Astrocyte (in vitro differentiated cells and primary cell): ENCODE measurements at regions not wholly inside any gene's neighbourhood (a gene's known extent, or its start where the extent isn't known, plus 50 kb on each side); places are given as distances from the start of the nearest gene placed in this dataset.

Source experiments
- DNase-seq: peaks from one replicate; pipeline ENCODE4 v3.0.0-alpha.2; 2010; ENCODE audit warnings: low read depth
- FAIRE-seq: peaks from 2 replicates; lab custom pipeline; 2011; peaks lifted over from hg19 to GRCh38; lab: Jason Lieb, UNC
- H2AFZ ChIP-seq: 2 replicates; pipeline ENCODE4 v1.6.0; 2012; ENCODE audit warnings: low read depth, low read length, inconsistent platforms
- H3K27ac ChIP-seq: 2 replicates; pipeline ENCODE4 v1.5.1; 2011; ENCODE audit warnings: low read depth, low read length, inconsistent platforms
- H3K27me3 ChIP-seq: 2 replicates; pipeline ENCODE4 v1.6.0; 2011; ENCODE audit warnings: low read length, inconsistent platforms; ENCODE audit not compliant: insufficient read depth
- H3K36me3 ChIP-seq: 2 replicates; pipeline ENCODE4 v1.5.1; 2011; ENCODE audit warnings: low read length, inconsistent platforms; ENCODE audit not compliant: insufficient read depth
- H3K4me1 ChIP-seq: 2 replicates; pipeline ENCODE4 v1.5.1; 2011; ENCODE audit warnings: low read length, inconsistent platforms; ENCODE audit not compliant: insufficient read depth
- H3K4me2 ChIP-seq: 2 replicates; pipeline ENCODE4 v1.6.0; 2012; ENCODE audit warnings: low read length, inconsistent platforms
- H3K4me3 ChIP-seq: 2 replicates; pipeline ENCODE4 v1.5.1; 2011; ENCODE audit warnings: low read depth, mild to moderate bottlenecking, low read length, inconsistent platforms; ENCODE audit not compliant: insufficient read depth
- H3K79me2 ChIP-seq: 2 replicates; pipeline ENCODE4 v1.6.0; 2012; ENCODE audit warnings: mild to moderate bottlenecking, low read length, inconsistent platforms; ENCODE audit not compliant: insufficient read depth
- H3K9ac ChIP-seq: 2 replicates; pipeline ENCODE4 v1.6.0; 2012; ENCODE audit warnings: mild to moderate bottlenecking, low read length, inconsistent platforms
- H3K9me3 ChIP-seq: 2 replicates; pipeline ENCODE4 v1.5.1; 2012; ENCODE audit warnings: low read depth, mild to moderate bottlenecking, low read length, inconsistent platforms; ENCODE audit not compliant: insufficient read depth
- H4K20me1 ChIP-seq: 2 replicates; pipeline ENCODE4 v1.6.0; 2012; ENCODE audit warnings: low read length, inconsistent platforms; ENCODE audit not compliant: insufficient read depth
- H3K27ac Mint-ChIP-seq: one replicate; pipeline ENCODE4 v1.8.0; 2021; ENCODE audit warnings: mild to moderate bottlenecking, mixed read lengths; ENCODE audit not compliant: unreplicated experiment
- H3K27me3 Mint-ChIP-seq: one replicate; pipeline ENCODE4 v1.8.0; 2021; ENCODE audit warnings: low read depth, mixed read lengths; ENCODE audit not compliant: unreplicated experiment
- H3K36me3 Mint-ChIP-seq: one replicate; pipeline ENCODE4 v1.8.0; 2021; ENCODE audit warnings: low read depth, mixed read lengths; ENCODE audit not compliant: unreplicated experiment
- H3K4me1 Mint-ChIP-seq: one replicate; pipeline ENCODE4 v1.8.0; 2021; ENCODE audit warnings: low read depth, mixed read lengths; ENCODE audit not compliant: unreplicated experiment
- H3K4me3 Mint-ChIP-seq: one replicate; pipeline ENCODE4 v1.8.0; 2021; ENCODE audit warnings: mild to moderate bottlenecking, moderate library complexity, mixed read lengths; ENCODE audit not compliant: unreplicated experiment
- H3K9me3 Mint-ChIP-seq: one replicate; pipeline ENCODE4 v1.8.0; 2021; ENCODE audit warnings: mild to moderate bottlenecking, mixed read lengths; ENCODE audit not compliant: unreplicated experiment
- CTCF ChIP-seq: IDR thresholded peaks from 2 replicates; pipeline ENCODE4 v1.5.1; 2011; ENCODE audit warnings: low read depth, mild to moderate bottlenecking, inconsistent platforms, low read length, moderate library complexity; ENCODE audit not compliant: insufficient read depth
- EZH2 ChIP-seq: IDR thresholded peaks from 2 replicates; pipeline ENCODE4 v1.6.1; 2012; ENCODE audit warnings: mild to moderate bottlenecking, low read length, inconsistent platforms; ENCODE audit not compliant: insufficient read depth

DNA sequence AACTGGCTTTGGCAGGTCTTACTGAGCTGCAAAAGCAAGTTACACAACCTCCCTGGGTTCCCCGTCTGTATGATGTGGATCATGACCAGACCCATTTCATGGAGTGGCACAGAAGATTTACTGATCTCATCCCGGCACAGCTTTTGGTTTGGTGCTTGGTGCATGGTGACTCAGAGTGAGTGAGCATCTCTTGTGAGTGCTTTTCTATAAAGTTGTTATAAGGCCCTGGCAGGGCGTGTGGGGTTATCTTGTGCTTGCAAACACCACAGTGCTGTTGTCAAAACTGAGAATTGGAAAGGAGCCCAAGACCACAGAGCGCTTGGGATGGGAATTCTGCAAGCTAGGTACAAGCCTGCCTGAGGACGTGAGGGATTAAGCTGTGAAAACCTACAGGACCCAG lies 425.2 kb downstream of the GADD45G start:
- DNase-seq (peak; percentile 4), FAIRE-seq (no peak)
- Histone ChIP-seq H3K4me2 (no peak overlapping the region), H2AFZ (no peak overlapping the region), H3K27me3 (peaks cover 14% of the 10 kb centered on the region), H4K20me1 (no peaks in the 10 kb centered on the region), H3K9ac (no peak overlapping the region), H3K27ac (no peak overlapping the region), H3K9me3 (no peaks in the 10 kb centered on the region), H3K4me3 (no peak overlapping the region), H3K4me1 (no peaks in the 10 kb centered on the region), H3K36me3 (no peaks in the 10 kb centered on the region), H3K79me2 (no peaks in the 10 kb centered on the region)
- Mint-ChIP-seq H3K4me1 (peaks cover 7% of the 10 kb centered on the region), H3K27ac (no peak overlapping the region), H3K36me3 (no peaks in the 10 kb centered on the region), H3K4me3 (no peak overlapping the region), H3K9me3 (no peaks in the 10 kb centered on the region), H3K27me3 (peaks cover 2% of the 10 kb centered on the region)
- no peak for TF ChIP-seq CTCF
- TF ChIP-seq EZH2: no peak

- Mint-ChIP-seq H3K9me3 (no peaks in the 10 kb centered on the region), H3K27me3 (peaks cover 11% of the 10 kb centered on the region), H3K27ac (no peak overlapping the region), H3K4me3 (no peak overlapping the region), H3K36me3 (no peaks in the 10 kb centered on the region), H3K4me1 (no peaks in the 10 kb centered on the region)
- Histone ChIP-seq H3K4me1 (no peaks in the 10 kb centered on the region), H3K79me2 (no peaks in the 10 kb centered on the region), H2AFZ (no peak overlapping the region), H3K4me2 (no peak overlapping the region), H3K9me3 (no peaks in the 10 kb centered on the region), H3K27me3 (peaks cover 18% of the 10 kb centered on the region), H4K20me1 (no peaks in the 10 kb centered on the region), H3K36me3 (no peaks in the 10 kb centered on the region), H3K4me3 (no peak overlapping the region), H3K27ac (no peak overlapping the region), H3K9ac (no peak overlapping the region)
- FAIRE-seq (no peak), DNase-seq (no peak)
- TF ChIP-seq EZH2 (no peak), CTCF (no peak)
Measured at GRCh38 chr9:90032296-90033027, 427.6 kb downstream of the GADD45G start.

DNA sequence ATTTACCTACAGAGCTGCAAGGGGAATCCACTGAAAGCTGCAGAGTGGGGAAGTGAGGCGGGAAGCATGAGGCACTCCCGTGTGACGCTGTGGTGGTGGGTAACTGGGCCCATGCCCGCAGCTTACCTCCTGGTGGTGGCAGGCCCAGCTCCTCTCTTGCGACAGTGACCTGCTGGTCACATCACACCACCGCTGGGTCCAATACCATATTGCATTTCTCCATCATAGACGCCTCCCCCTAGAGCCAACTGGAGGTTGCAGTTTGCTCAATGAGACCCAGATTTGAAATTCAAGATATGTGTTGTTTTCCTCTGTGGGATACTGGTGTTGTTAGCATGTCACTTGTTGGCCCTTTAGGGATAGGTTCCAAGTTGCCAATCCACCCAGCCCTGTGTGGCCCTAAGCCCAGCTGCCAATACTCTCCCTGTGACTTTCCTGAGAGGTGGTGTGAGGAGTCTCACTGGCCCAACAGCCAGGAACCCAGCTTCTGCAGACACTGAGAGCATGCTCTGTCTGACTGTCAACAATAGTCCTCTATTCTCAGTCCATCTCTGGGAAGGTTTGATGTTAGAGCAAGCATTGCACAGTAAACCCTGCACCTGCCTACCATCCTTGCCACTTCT lies 428.3 kb downstream of the GADD45G start:
- H3K27ac ChIP-seq: no peak overlapping the region
- H3K4me2 ChIP-seq: no peak overlapping the region
- H3K4me1 ChIP-seq: no peaks in the 10 kb centered on the region
- Mint-ChIP-seq H3K27me3 (peaks cover 11% of the 10 kb centered on the region), H3K27ac (no peak overlapping the region), H3K9me3 (no peaks in the 10 kb centered on the region), H3K4me3 (no peak overlapping the region), H3K4me1 (no peaks in the 10 kb centered on the region), H3K36me3 (no peaks in the 10 kb centered on the region)
- no peak for FAIRE-seq
- peaks cover 15% of the 10 kb centered on the region for H3K27me3 ChIP-seq
- no peak for DNase-seq
- H3K9ac ChIP-seq: no peak overlapping the region
- no peaks in the 10 kb centered on the region for H3K79me2 ChIP-seq
- H4K20me1 ChIP-seq: no peaks in the 10 kb centered on the region
- no peaks in the 10 kb centered on the region for H3K9me3 ChIP-seq
- no peak for TF ChIP-seq EZH2
- no peak for TF ChIP-seq CTCF
- no peaks in the 10 kb centered on the region for H3K36me3 ChIP-seq
- H2AFZ ChIP-seq: no peak overlapping the region
- no peak overlapping the region for H3K4me3 ChIP-seq
